ENCODE measurements at regions not wholly inside any gene's neighbourhood (a gene's known extent, or its start where the extent isn't known, plus 50 kb on each side); places are given as distances from the start of the nearest gene placed in this dataset.

DNA sequence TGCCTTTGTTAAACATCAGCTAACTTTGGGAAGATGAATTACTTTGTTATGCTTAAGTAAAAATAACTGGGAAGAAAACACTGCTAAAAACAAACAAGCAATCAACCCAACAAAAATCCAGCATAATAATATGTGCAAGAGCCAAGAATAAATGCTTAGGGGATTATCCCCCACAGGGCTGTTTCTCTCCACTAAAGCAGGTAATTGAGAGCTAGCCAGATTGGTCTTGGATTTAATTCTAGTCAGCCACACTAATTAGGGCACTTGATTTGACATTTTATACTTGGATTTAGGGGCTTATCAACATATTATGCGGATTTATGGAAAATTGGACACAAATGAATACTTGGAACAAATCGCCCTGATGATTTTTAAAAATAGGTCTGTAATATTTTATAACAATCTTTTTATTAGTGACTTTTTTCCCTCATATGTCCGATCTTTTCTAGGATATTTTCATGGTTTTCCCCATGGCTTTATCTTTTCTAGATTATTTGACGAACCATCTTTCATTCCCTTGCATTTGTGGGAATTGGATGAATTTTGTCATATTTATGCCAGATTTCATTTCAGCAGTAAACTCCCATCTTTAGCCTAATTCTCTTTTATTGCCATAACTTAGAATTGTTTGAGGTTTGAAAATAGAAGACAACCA lies 199.1 kb upstream of the NXPH2 start:
- DNase-seq: no peak

DNA sequence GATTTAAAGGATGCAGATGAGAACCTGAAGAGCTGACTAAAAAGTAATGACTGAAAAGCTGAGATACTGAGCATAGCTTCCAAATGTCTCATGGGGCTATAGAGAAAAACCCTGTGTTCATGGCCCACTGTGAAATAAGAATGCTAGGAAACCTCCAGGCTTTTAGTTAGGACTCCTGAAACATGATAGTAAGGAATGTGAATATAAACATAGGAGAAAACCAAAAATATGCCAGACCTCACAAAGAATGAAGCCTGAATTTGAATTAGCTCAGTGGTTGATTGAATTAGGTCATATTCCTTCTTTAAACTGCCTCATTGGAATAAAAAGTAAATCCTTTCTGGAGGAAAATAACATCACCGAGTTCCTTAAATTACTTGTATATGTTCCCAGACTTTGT lies 194.5 kb upstream of the NXPH2 start:
- no peak for DNase-seq

DNA sequence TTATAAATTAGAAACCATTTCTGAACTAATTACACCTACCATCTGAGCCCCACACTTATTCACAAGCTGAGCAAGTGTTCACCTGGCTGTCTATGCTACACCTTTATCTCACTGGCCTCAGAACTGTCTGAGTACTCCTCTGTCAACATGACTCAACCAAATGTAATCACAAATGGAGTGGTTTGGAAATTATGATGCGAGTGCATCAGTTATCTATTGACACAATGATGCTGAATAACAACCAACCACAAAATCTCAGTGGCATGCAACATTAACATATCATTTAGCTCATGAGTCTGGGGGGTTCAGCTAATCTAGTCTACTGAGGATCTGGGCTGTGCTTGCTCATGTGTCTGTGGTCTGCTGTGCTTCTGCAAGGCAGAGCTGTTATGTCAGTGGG lies 184.2 kb upstream of the NXPH2 start:
- no peak for DNase-seq

DNA sequence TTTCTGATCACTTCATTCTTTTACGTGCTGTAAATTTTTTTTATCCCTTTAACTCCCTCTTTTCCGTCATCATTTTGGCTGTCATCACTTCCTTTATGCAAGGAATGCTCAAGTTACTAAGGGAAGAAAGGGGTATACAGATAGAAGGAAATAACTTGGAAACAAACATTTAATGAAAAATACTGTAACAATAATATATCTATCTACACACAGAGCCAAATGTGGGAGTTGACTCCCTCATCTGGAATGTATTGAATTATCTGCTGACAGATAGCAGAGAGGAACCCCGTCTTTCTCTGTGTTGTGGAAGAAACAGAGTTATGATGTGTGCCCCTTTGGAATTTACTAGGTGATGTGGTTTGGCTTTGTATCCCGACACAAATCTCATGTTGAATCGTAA lies 182.5 kb upstream of the NXPH2 start:
- DNase-seq: no peak

DNA sequence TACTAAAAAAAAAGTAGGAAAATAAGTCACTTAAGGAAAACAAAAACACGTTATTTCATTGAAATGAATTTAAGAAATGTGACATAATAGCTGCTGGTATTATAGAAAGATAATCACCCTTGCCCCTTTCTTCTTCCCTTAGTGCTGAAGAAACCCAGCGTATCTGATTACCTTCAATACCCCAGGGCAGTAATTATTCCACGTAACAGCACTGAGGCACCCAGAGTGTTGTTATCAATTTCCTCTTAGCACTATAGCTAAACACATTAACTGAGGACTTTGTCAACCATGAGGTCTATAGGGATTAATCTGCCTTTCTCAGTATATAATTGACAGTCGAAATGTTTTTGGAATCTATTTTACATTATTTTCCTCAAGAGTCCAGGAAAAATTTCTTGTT lies 180.0 kb upstream of the NXPH2 start:
- no peak for DNase-seq

DNA sequence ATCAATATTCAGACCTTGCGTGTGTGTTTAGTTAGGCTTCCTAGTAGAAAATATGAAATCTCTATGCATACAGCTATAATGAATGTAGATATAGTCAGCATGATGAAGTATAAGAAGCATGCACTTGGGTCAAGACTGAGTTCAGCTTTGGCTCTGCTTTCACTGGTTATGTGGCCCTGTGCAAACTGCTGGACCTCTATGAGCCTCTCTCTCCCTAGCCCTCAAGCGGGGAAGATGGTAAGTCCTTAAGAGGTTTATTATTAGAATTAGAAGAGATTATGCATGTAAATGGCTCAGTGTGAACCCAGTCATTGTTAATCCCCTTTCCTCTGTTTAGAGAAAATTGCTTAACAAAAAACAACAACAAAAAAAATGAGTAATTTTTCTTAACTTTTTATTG lies 178.8 kb upstream of the NXPH2 start:
- no peak for DNase-seq

DNA sequence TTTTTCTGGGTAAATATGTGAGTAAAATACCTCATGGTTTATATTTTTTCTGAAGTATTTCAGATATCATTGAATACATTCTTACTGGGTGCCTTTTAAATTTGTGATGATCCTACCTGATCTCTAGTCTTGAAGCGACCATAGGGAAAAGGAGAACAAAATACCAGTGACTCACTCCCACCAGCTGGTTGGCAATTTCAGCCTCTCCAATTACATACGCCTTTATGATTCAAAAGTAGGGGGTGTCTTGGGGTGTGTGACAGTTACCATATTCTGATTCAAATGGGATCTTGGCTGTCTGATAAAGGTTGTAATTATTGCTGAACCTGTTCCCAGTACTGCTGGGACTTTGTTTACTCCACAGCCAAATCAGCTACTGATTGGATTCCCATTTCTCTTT lies 175.9 kb upstream of the NXPH2 start:
- no peak for DNase-seq

DNA sequence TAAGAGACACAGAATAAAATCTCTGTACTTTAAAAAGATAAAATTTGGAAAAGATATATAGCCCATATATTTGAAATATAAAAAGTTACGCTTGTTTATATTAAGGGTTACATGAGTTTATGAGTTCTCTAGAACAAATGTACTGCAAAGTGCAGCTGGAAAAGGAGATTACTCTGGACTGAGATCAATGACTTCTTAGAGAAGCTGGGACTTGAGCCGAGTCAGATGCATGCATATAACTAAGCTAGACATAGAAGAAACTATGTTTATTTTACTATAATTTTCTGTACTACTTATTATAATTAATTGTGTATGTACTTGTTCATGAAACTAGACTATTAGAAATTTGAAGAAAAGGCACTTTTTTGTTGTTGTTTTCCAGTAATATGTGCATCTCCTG lies 170.3 kb upstream of the NXPH2 start:
- DNase-seq: no peak

DNA sequence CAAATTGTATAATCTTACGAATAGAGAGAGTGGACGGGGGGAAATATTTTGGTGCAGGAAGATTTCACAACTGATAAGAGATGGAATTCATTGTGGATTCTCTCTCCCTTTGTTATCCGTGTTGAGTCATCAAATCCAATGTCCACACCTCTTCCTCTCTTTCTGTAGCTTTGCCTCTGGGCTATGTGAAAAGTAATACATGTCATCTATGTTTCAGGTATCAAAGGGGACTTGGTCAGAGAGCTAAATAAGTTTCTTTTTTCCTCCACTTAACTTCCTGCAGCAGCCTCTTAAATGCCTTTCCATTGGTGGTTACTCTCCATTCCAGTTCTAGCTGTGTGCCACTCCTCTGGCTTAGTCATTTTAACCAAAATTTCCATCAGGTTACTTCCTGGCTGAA lies 169.3 kb upstream of the NXPH2 start:
- no peak for DNase-seq

DNA sequence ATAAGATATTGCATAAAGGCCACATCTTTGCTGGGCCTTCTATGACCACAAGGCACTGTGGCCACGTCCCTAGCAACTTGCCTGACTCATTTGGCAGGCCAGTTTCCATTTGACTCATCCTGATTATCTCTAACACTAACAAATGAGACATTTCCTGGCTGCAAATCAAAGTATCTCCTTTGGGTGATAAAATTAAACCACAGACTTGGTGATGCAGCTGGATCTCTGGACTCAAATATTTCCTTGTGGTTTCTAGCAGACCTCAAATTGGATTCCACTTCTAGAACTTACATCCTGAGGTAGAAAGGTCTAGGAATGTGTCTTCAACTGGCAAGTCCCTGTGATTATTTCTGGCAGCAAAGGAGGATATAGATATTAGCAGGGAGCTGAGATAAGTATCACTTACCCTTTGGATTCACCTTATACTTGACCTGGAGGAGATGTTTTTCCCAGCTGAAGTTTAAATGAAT lies 167.9 kb upstream of the NXPH2 start:
- peak; percentile 88 for DNase-seq

DNA sequence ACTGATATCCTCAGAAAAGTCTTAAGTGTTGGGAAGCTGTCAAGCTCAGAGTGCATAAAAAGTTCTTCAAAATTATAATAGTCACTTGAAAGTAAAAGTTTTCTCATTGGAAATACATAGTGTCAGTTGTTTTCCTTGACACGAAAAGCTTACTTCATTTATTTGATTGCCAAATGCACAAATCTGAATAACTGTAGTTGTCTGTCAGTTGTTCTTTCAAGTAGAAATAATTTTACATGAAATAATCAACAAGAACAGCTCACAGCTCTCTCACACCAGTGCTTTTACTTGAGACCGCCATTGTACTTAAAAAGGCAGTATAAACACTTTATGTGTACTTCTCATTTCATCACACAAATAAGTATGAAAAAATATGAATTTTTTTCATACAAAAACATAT lies 163.3 kb upstream of the NXPH2 start:
- DNase-seq: no peak

DNA sequence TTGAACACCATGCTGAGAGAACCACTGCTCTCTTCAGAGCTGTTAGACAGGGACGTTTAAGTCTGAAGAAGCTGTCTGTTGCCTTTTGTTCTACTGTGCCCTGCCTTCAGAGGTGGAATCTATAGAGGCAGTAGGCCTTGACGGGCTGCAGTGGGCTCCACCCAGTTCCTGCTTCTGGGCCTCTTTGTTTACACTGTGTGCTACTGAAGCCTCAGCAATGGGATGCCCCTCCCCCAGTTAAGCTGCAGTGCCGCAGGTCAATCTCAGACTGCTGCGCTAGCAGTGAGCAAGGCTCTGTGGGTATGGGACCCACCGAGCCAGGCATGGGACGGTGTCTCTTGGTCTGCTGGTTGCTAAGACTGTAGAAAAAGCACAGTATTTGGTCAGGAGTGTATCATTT lies 162.3 kb upstream of the NXPH2 start:
- DNase-seq: no peak

DNA sequence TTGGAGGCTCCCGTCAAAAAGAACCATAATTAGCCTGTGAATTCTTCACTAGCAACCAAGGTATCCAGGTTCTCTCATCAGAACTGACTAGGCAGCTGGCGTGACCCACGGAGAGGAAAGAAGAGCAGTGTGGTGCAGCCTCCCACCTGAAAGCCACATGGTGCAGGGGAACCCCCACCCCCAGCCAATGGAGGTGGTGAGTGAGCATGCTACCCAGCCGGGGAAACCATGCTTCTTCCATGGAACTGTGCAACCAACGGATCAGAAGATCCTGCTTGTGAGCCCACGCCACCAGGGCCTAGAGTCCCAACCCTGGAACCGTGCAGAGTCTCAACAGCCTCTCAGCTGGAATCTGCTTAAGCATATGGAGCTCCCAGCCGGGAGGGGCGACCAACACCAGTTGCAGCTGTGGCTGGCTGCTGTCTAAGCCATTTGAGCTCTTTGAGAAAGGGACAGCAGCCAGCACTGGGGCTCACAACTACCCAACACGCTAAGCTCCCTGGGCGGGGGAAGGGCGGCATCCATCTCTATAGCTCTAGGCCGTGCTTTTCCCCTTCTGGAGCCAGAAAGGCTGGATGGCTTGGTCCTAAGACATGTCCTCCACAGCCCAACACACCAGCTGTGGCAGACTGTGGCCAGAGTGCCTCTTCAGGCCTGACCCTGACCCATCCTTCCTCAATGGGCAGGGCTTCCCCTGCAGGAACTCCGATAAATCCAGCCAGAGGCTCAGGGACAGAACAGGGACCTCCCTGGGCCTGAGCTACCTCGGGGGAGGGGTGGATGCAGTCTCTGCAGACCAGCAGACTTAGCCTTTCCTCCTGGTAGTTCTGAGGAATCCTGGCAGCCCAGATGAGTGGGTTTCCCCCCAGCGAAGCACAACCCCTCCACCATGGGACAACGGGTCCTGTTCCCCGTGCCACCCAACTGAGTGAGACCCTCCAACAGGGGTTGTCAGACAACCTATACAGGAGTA lies 151.4 kb upstream of the NXPH2 start:
- no peak for DNase-seq

DNA sequence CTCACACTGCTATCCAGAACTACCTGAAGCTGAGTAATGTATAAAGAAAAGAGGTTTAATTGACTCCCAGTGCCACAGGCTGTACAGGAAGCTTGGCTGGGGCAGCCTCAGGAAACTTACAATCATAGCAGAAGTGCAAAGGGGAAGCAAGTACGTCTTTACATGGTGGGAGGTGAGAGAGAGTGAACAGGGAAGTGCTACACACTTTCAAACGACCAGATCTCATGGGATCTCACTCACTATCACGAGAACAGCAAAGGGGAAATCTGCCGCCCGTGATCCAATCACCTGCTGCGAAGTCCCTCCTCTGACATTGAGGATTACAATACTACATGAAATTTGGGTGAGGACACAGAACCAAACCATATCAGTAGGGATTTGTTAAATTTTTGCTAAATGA lies 150.4 kb upstream of the NXPH2 start:
- no peak for DNase-seq

DNA sequence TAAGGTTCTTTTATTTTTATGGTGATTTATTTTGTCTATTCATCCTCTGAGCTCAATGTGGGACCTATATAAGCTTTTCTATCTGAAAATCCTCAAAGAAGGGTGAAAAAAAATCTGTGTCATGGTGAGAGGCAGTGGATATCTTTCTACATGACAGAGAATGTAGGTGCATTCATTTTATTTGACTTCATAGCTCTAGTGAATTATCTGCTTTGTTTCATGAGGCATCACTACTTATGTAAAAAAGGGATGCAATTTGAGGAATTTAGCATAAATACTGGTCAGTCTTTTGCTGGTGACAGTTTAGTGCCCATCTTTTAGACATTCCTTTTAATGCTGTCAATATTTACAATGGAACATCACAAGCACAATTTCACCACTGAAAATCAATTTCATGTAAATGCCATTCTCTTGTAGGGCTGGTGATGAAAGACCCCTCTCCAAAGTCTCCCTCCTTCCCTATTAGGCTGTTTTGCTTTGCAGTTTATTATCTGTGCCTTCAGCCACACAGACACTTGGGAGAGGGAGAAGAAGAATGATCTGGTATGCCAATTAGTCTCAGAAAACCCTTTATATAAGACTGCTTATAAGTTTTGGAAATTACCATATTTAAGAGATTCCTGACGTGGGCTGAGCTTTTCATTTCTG lies 148.3 kb upstream of the NXPH2 start:
- no peak for DNase-seq

DNA sequence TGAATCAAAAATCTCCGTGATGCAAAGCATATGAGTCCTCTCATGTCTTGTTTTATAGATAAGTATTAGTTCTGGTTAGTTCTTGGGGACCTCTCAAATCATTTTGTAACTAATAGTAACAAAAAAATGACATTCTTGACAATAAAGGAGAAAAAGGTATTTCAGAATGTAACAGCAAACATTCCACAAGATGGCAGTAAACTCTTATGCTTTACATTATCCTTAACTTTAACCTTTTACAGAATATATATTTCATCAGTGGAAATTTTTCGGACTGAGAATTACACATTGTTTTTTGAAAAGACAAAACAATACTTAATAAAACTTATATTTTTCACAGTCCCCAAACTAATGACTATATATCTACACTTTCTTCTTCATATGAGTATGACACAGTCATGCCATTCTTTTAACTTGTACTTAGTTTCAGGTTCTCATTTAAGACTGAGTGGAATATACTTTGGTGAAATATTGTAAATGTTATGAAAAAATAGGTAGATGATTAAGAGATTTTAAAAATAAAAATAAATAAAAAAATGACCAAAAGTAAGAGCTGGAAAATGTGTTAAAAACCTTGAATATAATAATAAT lies 142.9 kb upstream of the NXPH2 start:
- peak; percentile 57 for DNase-seq

DNA sequence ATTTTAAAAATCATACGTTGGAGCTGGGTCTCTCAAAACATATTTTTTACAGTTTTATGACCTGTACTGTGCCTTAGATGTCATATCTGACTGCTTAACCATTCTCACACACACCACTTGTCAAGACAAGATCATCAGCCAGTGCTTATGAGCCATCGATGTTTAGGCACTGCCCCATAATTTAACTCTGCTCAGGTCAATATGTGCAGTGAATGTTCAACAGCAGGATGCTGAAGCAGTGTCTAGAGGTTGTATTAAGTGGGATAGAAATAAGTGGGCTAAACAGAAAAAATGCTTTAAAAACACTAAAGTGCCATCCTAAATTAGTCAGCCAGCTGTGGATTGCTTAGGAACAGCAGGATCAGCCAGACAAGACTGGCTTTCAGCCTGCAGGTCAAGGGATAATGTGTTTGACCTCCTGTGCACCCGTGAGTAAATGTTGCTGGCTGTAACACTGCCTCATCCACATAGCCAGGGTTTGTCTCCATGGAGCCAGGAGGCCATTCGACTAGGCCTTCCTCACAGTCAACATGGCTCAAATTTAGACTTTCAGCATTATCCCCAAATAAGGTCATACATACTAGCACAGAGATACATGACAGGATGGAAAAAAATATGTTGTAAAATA lies 139.0 kb upstream of the NXPH2 start:
- DNase-seq: peak; percentile 94

DNA sequence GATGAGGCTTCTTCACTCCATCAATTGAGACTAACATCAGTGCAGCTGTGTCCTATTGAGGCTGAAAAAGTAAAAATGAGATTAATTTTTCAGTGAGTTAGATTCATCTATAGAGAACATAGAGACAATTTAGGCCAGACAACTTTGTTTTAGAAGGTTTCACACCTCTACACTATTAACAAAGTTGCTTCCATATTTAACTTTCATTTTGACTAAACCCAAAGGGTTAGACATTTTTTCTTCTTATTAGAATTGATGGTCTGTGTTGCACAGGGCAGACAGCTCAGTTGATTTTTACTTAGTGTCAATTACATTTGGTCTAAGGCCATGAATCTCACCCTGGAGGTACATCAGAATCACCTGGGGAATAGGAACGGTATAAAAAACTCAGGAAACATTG lies 130.2 kb upstream of the NXPH2 start:
- DNase-seq: no peak

DNA sequence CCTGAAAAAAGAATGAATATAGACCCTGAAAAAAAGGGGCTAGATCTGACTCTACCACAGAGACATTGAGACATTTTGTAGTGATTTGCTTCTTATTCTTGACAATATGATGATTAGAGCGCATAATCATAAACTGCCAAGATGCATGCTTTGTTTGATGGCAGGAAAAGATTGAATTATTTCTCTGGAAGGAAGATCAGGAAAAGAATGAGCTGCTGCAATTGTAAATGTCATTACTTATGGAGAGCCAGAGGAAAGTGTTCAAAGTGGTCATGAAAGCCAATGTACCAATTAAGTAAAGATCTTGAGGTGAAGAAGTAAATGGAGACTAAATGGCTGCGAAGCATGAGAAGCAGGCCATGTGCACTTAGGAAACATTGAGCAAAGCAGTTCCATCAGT lies 126.4 kb upstream of the NXPH2 start:
- DNase-seq: peak; percentile 40

DNA sequence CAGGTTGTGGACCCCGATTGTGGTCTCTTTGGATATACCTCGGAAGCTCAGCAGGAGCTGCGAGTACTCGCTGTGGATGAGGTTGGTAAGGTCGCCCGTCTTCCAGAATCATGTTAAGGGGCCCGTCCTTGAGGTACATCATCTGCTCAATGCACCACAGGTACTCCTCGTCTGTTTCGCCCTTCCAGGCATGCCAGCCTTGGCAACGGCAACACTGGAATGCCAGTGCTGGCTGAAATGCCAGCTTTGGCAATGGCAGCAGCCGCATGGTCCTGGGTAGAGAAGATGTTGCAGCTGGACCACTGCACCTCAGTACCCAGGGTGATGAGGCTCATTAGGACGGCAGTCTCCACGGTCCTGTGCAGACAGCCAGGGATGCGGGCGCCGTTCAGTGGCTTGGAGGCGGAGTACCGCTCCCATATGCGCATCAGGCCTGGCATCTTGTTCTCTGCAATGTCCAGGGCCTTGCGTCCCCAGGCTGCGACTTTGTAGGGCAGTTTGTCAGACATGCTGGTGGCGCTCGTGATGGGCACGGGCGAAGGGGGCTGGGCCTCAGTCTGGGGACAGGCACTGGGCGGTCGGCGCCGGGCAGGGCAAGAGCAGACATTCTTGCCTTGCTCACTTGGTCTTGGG lies 122.2 kb upstream of the NXPH2 start:
- DNase-seq: no peak

DNA sequence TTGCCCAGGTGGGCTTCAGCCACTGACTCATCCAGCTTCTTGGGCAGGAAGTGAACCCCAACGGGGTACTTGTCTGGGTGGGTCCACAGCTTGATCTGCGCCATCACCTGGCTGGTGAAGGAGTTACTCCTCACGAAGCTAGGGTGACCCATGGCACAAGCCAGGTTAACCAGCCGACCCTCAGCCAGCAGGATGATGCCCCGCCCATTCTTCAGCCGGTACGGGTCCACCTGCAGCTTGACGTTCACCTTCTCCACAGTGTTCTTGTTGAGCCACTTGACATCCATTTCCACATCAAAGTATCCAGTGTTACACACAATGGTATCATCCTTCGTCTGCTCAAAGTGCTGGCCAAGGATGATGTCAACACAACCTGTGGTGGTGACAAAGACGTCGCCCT lies 121.3 kb upstream of the NXPH2 start:
- DNase-seq: no peak

DNA sequence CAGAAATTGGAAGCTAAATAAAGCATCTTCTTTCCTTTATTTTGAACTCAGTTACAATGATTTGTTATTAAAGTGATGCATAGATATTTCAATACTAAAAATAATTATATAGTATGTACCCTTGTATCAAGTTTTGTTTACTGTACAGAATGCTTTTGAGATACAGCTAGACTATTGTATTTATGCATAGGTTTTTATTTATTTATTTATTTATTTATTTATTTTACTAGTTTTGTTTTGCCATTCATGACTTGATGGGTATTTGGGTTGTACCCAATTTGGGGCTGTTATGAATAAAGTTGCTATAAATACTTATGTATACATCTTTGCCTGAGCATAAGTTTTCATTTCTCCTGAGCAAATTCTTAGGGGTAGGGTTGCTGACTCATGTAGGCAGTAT lies 118.7 kb upstream of the NXPH2 start:
- no peak for DNase-seq

DNA sequence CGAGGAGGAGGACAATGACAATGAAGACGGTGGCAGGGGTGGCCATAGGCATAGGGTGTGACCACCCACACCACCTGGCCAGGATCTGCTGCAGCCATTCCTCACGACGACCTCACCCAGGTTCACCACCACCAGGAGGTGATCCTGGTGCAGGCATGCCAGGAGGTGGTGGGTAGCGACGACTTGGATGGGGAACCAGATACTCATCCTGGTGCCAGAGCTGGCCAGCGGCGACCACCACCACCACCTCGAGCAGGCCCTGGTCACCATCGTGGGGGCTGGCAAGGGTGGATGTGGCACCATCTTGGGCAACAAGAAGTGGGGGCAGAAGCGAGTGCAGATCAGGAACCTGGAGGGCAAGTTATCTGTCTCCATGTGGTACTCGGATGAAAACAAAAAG lies 117.1 kb upstream of the NXPH2 start:
- DNase-seq: no peak

Data from NCI-H2227 treated with DMSO at 0.1 percent for 48 hours (cell line).